ENCODE measurements at regions not wholly inside any gene's neighbourhood (a gene's known extent, or its start where the extent isn't known, plus 50 kb on each side); places are given as distances from the start of the nearest gene placed in this dataset.

GRCh38 chr2:2587354-2587753, 256.3 kb upstream of the MYT1L start:
- TF ChIP-seq EZH2phosphoT487 (IDR thresholded peaks at IDR 0.05; ENCODE audit: low read depth) (no peak), CTCF (IDR thresholded peaks at IDR 0.05; ENCODE audit: low read depth, low read length) (no peak)
